NCI-H526 (cell line): ENCODE measurements at regions not wholly inside any gene's neighbourhood (a gene's known extent, or its start where the extent isn't known, plus 50 kb on each side); places are given as distances from the start of the nearest gene placed in this dataset.
"Not testable (repeated sequence)": the region's sequence is repeated elsewhere in the genome, so short reads cannot be mapped to it uniquely, and the experiment has no call there.

ENCODE experiments used
- DNase-seq, 2 experiments: peaks; one replicate each; lab custom pipeline; 2025; lab: John Stamatoyannopoulos, UW

DNA sequence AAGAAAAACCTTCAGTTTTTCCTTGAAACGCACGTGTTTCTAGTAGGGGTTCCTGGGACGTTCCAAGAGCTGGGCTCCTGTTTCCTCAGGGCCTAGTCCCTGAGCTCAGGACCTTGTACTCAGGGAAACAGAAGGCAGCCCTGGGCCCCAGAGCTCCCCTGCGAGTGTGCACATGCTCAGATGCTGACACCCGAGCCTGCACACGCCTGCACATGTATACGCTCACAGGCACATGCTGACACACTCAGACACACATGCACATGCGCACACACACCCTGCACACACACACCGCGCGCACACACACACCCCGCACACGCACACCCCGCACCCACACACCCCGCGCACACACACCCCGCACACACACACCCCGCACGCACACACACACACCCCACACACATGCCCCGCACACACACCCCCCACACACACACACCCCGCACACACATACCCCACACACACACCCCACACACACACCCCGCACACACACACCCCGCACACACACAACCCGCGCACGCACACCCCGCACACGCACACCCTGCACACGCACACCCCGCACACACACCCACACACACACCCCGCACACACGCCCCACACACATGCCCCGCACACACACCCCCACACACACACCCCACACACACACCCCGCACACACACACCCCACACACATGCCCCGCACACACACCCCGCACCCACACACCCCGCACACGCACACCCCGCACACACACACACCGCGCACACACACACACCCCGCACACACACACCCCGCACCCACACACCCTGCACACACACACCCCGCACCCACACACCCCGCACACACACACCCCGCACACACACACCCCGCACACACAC lies 52.2 kb downstream of the CALML3 start:
- peak in 1 of 2 experiments; percentile 11 for DNase-seq

- DNase-seq, result not testable (repeated sequence)
These were observed 55.3 kb downstream of the CALML3 start for GRCh38 chr10:5580038-5580428.

DNA sequence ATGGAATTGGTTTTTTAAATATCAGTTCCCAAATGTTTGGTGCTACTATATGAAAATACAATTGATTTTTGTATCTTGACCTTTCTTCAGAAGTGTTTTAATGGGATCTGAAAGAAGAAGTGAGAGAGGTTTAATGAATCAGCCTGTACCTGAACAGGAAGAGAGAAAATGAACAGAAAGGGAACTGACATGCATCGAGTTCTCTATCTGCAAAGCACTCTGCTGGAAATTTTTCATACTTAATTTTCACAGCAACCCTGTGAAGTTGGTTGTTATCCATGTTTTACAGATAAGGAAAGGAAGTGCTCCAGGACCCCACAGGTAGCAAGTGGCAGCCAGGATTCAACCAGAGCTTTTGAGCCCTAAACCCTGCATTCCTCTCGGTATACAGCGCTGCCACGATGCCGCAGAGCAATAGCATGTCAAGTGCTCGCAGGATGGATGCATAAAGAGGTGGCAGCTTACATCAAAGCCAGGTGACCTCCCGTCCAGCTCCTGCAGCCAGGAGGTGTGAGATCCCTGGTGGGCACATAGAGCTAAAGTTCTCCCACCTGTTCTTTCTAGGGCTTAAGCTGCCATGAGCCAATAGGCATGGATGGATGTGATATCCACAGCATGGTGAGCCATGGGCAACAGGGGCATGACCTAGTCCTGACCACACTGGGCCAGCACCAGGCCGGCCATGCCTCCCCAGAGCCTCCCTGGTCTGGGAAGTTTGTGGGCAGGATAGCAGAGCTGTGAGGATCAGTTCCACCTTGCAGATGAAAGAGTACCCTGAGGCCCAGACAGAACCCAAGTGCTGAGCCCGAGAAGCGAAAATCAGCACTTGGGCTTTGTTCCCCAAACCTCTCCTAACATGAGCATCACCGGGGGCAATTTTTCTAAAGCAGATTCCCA lies 57.2 kb downstream of the CALML3 start:
- no peak for DNase-seq

- DNase-seq, result peak in 1 of 2 experiments; percentile 18
These were observed 58.0 kb downstream of the CALML3 start for GRCh38 chr10:5582736-5583135.

GRCh38 chr10:5583525-5584175 lies 58.9 kb downstream of the CALML3 start:
- DNase-seq, result peak; percentile 42 to 77

GRCh38 chr10:5584895-5585516 lies 60.2 kb downstream of the CALML3 start:
- DNase-seq, result no peak

DNA sequence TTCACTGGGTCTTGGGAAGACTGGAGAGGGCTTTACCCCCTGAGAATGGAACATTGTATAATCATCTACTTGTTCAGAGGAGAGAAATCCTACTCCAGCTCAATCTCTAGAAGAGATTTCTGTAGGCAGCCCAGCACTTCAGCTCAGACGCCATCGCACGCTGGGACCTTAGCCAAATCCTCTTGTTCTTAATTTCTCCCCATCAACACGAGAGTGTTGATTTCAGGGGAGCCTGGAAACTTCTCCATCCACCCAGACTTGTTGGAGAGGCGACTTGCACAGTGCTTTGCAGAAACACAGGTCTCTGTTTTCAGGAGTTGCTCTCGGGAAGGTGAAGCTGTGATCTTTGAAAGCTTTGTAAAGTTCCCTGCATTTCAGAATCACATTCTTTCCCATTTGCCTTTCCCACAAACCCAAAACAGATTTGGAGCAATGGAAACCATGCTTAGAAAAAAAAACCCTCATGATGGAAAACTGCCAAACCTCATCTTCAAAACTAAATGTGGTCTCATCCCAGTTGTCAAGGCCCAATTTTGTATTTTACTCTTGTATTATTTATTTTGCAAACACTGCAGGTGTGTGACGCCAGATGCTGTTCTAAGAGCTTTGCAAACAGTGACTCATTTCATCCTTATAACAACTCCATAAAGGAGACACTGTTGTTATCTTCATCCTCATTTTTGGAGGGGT lies 60.9 kb downstream of the CALML3 start:
- no peak for DNase-seq

DNA sequence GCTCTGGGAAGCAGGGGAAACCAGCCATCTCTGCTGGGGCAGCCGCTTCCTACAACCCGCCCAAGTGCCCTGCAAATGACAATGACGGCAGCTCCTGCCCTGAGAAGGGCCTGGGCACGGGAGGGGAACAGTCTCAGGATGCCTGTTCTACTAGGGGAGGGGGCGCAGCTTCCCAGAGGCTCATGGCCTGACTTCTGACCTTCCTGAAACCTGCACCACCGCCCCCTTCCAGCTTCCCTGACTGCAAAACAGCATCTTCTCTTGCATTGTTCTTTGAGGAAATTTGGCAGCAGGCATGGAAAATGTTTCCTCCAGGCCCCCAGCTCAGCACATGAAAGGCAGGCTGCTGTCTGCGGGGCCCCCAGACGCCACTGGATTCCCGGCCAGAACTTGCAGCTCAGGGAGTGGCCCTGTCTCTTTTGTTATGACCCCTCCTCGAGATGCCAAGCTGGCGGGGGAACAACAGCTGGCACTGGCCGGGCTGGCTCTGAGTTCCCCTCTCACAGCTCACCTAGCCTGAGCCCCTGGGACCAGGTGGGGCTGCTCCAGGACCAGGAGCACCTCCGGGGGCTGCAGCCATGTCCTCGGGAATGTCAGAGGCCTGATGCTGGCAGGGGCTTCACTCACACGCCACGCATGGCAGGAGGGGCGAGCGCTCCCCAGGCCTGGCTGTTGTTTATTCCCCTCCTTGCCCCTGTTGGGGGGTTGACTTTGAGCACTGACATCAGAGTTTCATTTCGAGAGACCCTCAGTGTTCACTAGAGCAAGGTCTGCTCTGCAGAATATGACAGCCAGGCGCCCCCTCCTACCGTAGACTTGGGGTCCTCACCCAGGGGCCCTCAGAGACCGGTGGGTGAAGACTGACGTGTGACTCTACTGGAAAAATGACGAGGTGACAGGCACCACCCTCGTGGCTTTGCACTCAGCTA lies 62.7 kb downstream of the CALML3 start:
- DNase-seq, result no peak

GRCh38 chr10:5588080-5588453 lies 63.3 kb downstream of the CALML3 start:
- DNase-seq, result no peak

GRCh38 chr10:5588603-5589002 lies 63.8 kb downstream of the CALML3 start:
- DNase-seq, result no peak
